HCT116 (cell line): ENCODE measurements at regions not wholly inside any gene's neighbourhood (a gene's known extent, or its start where the extent isn't known, plus 50 kb on each side); places are given as distances from the start of the nearest gene placed in this dataset.

ENCODE experiments used
- ATAC-seq: fragments of 200-7000 bp; cut with Tn5 transposase; 2 replicates; pipeline ENCODE4 v1.9.1; 2020; ENCODE audit warnings: mild to moderate bottlenecking, moderate library complexity
- BruUV-seq: library from RNA; stranded (reverse); fragments of 400-500 nt; replicated peaks from 2 replicates; lab custom pipeline; 2021; lab: Mats Ljungman, UMichigan
- CTCF ChIA-PET: fragments of 300-600 bp; sonication (Branson Sonifier 250); formaldehyde crosslinking; loops from one replicate; lab custom pipeline; 2021; ENCODE audit warnings: antibody characterized with exemption; lab: Charles Lee
- POLR2A ChIA-PET: fragments of 300-600, 350-600 bp; sonication (Branson Sonifier 250); formaldehyde crosslinking; loops from one replicate; lab custom pipeline; 2021; ENCODE audit warnings: antibody characterized with exemption; lab: Charles Lee
- RAD21 ChIA-PET, 2 experiments: fragments of 300-600 bp; sonication (Branson Sonifier 250); formaldehyde crosslinking; loops; one replicate each; lab custom pipeline; 2023; ENCODE audit warnings: low total read pairs in 2 of 2; ENCODE audit not compliant: uncharacterized antibody in 2 of 2, unreplicated experiment in 2 of 2, low non-redundant PET in 1 of 2; lab: Charles Lee
- DNase-seq: peaks from one replicate; pipeline ENCODE4 v3.0.0-alpha.2; 2010; ENCODE audit warnings: low read depth, low spot score
- H2AFZ ChIP-seq: fragments of 200-600 bp; shearing (Covaris generic), sonication (generic); 2 replicates; pipeline ENCODE4 v1.6.1; 2017; ENCODE audit warnings: low read depth, mixed run types, mixed read lengths, antibody characterized with exemption, low read length; ENCODE audit not compliant: poor library complexity, severe bottlenecking
- H3K27ac ChIP-seq: 2 replicates; pipeline ENCODE4 v1.5.1; 2012; ENCODE audit warnings: low read depth, low read length
- H3K27me3 ChIP-seq: fragments of 200-600 bp; sonication (generic); 2 replicates; pipeline ENCODE4 v1.6.1; 2016; ENCODE audit warnings: mixed run types, low read length, mixed read lengths; ENCODE audit not compliant: insufficient read depth
- H3K36me3 ChIP-seq, 2 experiments: fragments of 200-500 bp in 1 of 2; fragments of 200-600 bp in 1 of 2; sonication (Bioruptor generic) in 1 of 2; sonication (generic) in 1 of 2; 2 replicates each; pipeline versions ENCODE4 v1.5.1 to v1.6.1; 2014 to 2016; ENCODE audit warnings: low read length in 2 of 2, inconsistent platforms in 1 of 2, mixed read lengths in 1 of 2, mixed run types in 1 of 2; ENCODE audit not compliant: insufficient read depth in 2 of 2, control insufficient read depth in 1 of 2
- H3K4me1 ChIP-seq, 2 experiments: fragments of 200-600 bp in 1 of 2; sonication (generic) in 1 of 2; 2 replicates each; pipeline versions ENCODE4 v1.5.1 to v1.6.1; 2012 to 2017; ENCODE audit warnings: low read length in 2 of 2, inconsistent platforms in 1 of 2, mild to moderate bottlenecking in 1 of 2, mixed read lengths in 1 of 2, mixed run types in 1 of 2, moderate library complexity in 1 of 2; ENCODE audit not compliant: insufficient read depth in 2 of 2, control insufficient read depth in 1 of 2
- H3K4me2 ChIP-seq: fragments of 200-600 bp; sonication (generic); 2 replicates; pipeline ENCODE4 v1.6.1; 2017; ENCODE audit warnings: mixed run types, low read length, mixed read lengths
- H3K4me3 ChIP-seq, 2 experiments: fragments of 200-600 bp in 1 of 2; sonication (generic) in 1 of 2; replicated peaks in 1 of 2; 2 replicates each; pipeline ENCODE4 v1.5.1; 2011 to 2016; ENCODE audit warnings: low read length in 2 of 2, control low read depth in 1 of 2, low read depth in 1 of 2, mild to moderate bottlenecking in 1 of 2, mixed read lengths in 1 of 2, mixed run types in 1 of 2
- H3K79me2 ChIP-seq: fragments of 200-600 bp; sonication (generic); 2 replicates; pipeline ENCODE4 v1.6.1; 2017; ENCODE audit warnings: mild to moderate bottlenecking, mixed run types, low read length, moderate library complexity, mixed read lengths; ENCODE audit not compliant: insufficient read depth
- H3K9ac ChIP-seq: fragments of 200-600 bp; sonication (generic); 2 replicates; pipeline ENCODE4 v1.6.1; 2016; ENCODE audit warnings: low read length, mixed read lengths
- H3K9me2 ChIP-seq: fragments of 200-600 bp; sonication (generic), shearing (Covaris generic); 2 replicates; pipeline ENCODE4 v1.6.1; 2017; ENCODE audit warnings: mixed run types, mild to moderate bottlenecking, moderate library complexity; ENCODE audit not compliant: insufficient read depth
- H3K9me3 ChIP-seq, 2 experiments: fragments of 200-500 bp in 1 of 2; fragments of 200-600 bp in 1 of 2; sonication (Bioruptor generic) in 1 of 2; sonication (generic) in 1 of 2; 2 replicates each; pipeline ENCODE4 v1.6.1; 2014 to 2017; ENCODE audit warnings: low read length in 2 of 2, mixed read lengths in 2 of 2, inconsistent platforms in 1 of 2, low read depth in 1 of 2, mild to moderate bottlenecking in 1 of 2, mixed run types in 1 of 2, moderate library complexity in 1 of 2; ENCODE audit not compliant: control insufficient read depth in 1 of 2, insufficient read depth in 1 of 2
- H4K20me1 ChIP-seq: fragments of 200-600 bp; sonication (generic), shearing (Covaris generic); 2 replicates; pipeline ENCODE4 v1.6.1; 2017; ENCODE audit warnings: mixed run types, mild to moderate bottlenecking, moderate library complexity; ENCODE audit not compliant: insufficient read depth
- ATF3 ChIP-seq: IDR thresholded peaks from 2 replicates; pipeline ENCODE4 v1.6.1; 2012
- CTCF ChIP-seq, 3 experiments: fragments of 200-600 bp in 1 of 3; sonication (generic) in 1 of 3; IDR thresholded peaks in 2 of 3; conservative IDR thresholded peaks in 1 of 3; 2 replicates each; pipeline ENCODE4 v1.5.1; 2012 to 2017; ENCODE audit warnings: low read depth in 2 of 3, low read length in 2 of 3, antibody characterized with exemption in 1 of 3, borderline replicate concordance in 1 of 3, control low read depth in 1 of 3, mild to moderate bottlenecking in 1 of 3, mixed read lengths in 1 of 3, mixed run types in 1 of 3, moderate library complexity in 1 of 3; ENCODE audit not compliant: insufficient read depth in 1 of 3
- EGR1 ChIP-seq: IDR thresholded peaks from 2 replicates; pipeline ENCODE4 v1.6.1; 2012; ENCODE audit warnings: low read depth
- ELF1 ChIP-seq: IDR thresholded peaks from 2 replicates; pipeline ENCODE4 v1.6.1; 2012; ENCODE audit warnings: low read depth, borderline replicate concordance
- JUND ChIP-seq: IDR thresholded peaks from 2 replicates; pipeline ENCODE4 v1.6.1; 2012
- MAX ChIP-seq: IDR thresholded peaks from 2 replicates; pipeline ENCODE4 v1.6.1; 2012
- POLR2A ChIP-seq: IDR thresholded peaks from 2 replicates; pipeline ENCODE4 v1.7.0; 2011; ENCODE audit warnings: borderline replicate concordance; ENCODE audit not compliant: insufficient read depth, insufficient read length; ENCODE audit errors: extremely low read depth
- POLR2AphosphoS5 ChIP-seq: IDR thresholded peaks from 2 replicates; pipeline ENCODE4 v1.6.1; 2011; ENCODE audit warnings: mild to moderate bottlenecking, low read depth, low read length, moderate library complexity
- RAD21 ChIP-seq: IDR thresholded peaks from 2 replicates; pipeline ENCODE4 v1.6.1; 2012; ENCODE audit warnings: low read depth, mild to moderate bottlenecking
- intact Hi-C: fragments of 100-400 bp; cut with micrococcal nuclease; formaldehyde crosslinking; loops from 2 replicates; pipeline ENCODE4 v1.10.0; 2022

- H3K9me2 ChIP-seq: no peaks in the 10 kb centered on the region
- DNase-seq (no peak), ATAC-seq (no peak)
- peaks cover 0 to 3% of the 10 kb centered on the region in 2 experiments; a peak in 1 of 4 replicates for H3K9me3 ChIP-seq
- no TSS peak for BruUV-seq
- H3K27ac ChIP-seq: no peak overlapping the region
- RAD21 ChIA-PET: no interaction called here
- H3K4me1 ChIP-seq: no peaks in the 10 kb centered on the region
- no peak overlapping the region for H2AFZ ChIP-seq
- no peaks in the 10 kb centered on the region for H3K79me2 ChIP-seq
- POLR2A ChIA-PET: no interaction called here
- TF ChIP-seq RAD21 (no peak), JUND (no peak), ELF1 (no peak), EGR1 (no peak), ATF3 (no peak), POLR2A (no peak), POLR2AphosphoS5 (no peak), MAX (no peak), CTCF (IDR thresholded peaks at IDR 0.05 in 2 of 3, conservative IDR thresholded peaks at IDR 0.05 in 1 of 3; ENCODE audit: borderline replicate concordance in 1 of 3, insufficient read depth in 1 of 3, low read depth in 2 of 3, low read length in 2 of 3) (no peak)
- peaks cover 20% of the 10 kb centered on the region; the same call in 1 of the 2 replicates for H3K27me3 ChIP-seq
- no peak overlapping the region for H3K4me2 ChIP-seq
- CTCF ChIA-PET: no interaction called here
- no peaks in the 10 kb centered on the region for H4K20me1 ChIP-seq
- no peak overlapping the region for H3K4me3 ChIP-seq
- no peaks in the 10 kb centered on the region for H3K36me3 ChIP-seq
- intact Hi-C loops: no loop called here
- H3K9ac ChIP-seq: no peak overlapping the region
These were observed 130.0 kb upstream of the HDAC4 start for GRCh38 chr2:239530749-239531316.
